H1 (cell line): ENCODE measurements at regions not wholly inside any gene's neighbourhood (a gene's known extent, or its start where the extent isn't known, plus 50 kb on each side); places are given as distances from the start of the nearest gene placed in this dataset.

ENCODE experiments used
- CTCF ChIA-PET: fragments of 300-600 bp; sonication (Branson Sonifier 250); formaldehyde crosslinking; loops from one replicate; lab custom pipeline; 2021; ENCODE audit not compliant: partially characterized antibody; lab: Charles Lee
- POLR2A ChIA-PET: fragments of 300-600 bp; sonication (Branson Sonifier 250); formaldehyde crosslinking; loops from one replicate; lab custom pipeline; 2021; ENCODE audit warnings: inconsistent platforms; ENCODE audit not compliant: partially characterized antibody; lab: Charles Lee
- DNase-seq, 2 experiments: peaks; one replicate each; pipeline versions ENCODE4 v3.0.0 to v3.0.0-alpha.2; 2010 to 2022; ENCODE audit warnings: low spot score in 2 of 2, low read depth in 1 of 2, mixed read lengths in 1 of 2
- FAIRE-seq: peaks from 2 replicates; lab custom pipeline; 2011; peaks lifted over from hg19 to GRCh38; lab: Jason Lieb, UNC
- H2AFZ ChIP-seq: 2 replicates; pipeline ENCODE4 v1.8.1; 2012; ENCODE audit warnings: low read length, inconsistent platforms
- H2AK5ac ChIP-seq: 2 replicates; pipeline ENCODE4 v1.6.1; 2013; ENCODE audit warnings: low read depth, low read length
- H2BK120ac ChIP-seq: replicated peaks from 2 replicates; pipeline ENCODE3; 2013; ENCODE audit warnings: low read depth, low read length, inconsistent platforms
- H2BK12ac ChIP-seq: 2 replicates; pipeline ENCODE4 v1.6.1; 2013; ENCODE audit warnings: low read depth, low read length
- H2BK15ac ChIP-seq: 2 replicates; pipeline ENCODE4 v1.6.1; 2013; ENCODE audit warnings: low read length
- H2BK20ac ChIP-seq: 2 replicates; pipeline ENCODE4 v1.6.1; 2013; ENCODE audit warnings: low read length
- H2BK5ac ChIP-seq: 2 replicates; pipeline ENCODE4 v1.6.1; 2013; ENCODE audit warnings: low read depth, low read length
- H3K14ac ChIP-seq: 2 replicates; pipeline ENCODE4 v1.6.1; 2013; ENCODE audit warnings: inconsistent platforms; ENCODE audit not compliant: insufficient read length
- H3K18ac ChIP-seq: 2 replicates; pipeline ENCODE4 v1.6.1; 2013; ENCODE audit warnings: low read length; ENCODE audit errors: extremely low read depth
- H3K23ac ChIP-seq: 2 replicates; pipeline ENCODE4 v1.6.1; 2013; ENCODE audit warnings: inconsistent platforms; ENCODE audit not compliant: insufficient read length
- H3K23me2 ChIP-seq: 2 replicates; pipeline ENCODE4 v1.6.1; 2013; ENCODE audit warnings: low read depth, low read length
- H3K27ac ChIP-seq: 2 replicates; pipeline ENCODE4 v1.6.1; 2011; ENCODE audit warnings: low read depth, low read length, inconsistent platforms
- H3K27me3 ChIP-seq, 4 experiments: replicated peaks in 1 of 4; 1 replicate in 1 of 4; 2 replicates in 3 of 4; pipeline versions ENCODE4 v1.6.1 to v1.8.1; 2011 to 2013; ENCODE audit warnings: low read length in 3 of 4, mild to moderate bottlenecking in 3 of 4, inconsistent platforms in 2 of 4, mixed read lengths in 2 of 4, moderate library complexity in 1 of 4; ENCODE audit not compliant: control insufficient read depth in 3 of 4, insufficient read depth in 3 of 4; ENCODE audit errors: extremely low read depth in 1 of 4
- H3K36me3 ChIP-seq, 4 experiments: 2 replicates each; pipeline versions ENCODE4 v1.6.1 to v1.8.1; 2011 to 2013; ENCODE audit warnings: mild to moderate bottlenecking in 4 of 4, low read length in 3 of 4, moderate library complexity in 2 of 4, control low read depth in 1 of 4, inconsistent platforms in 1 of 4; ENCODE audit not compliant: insufficient read depth in 4 of 4, control insufficient read depth in 2 of 4
- H3K4ac ChIP-seq: replicated peaks from 2 replicates; pipeline ENCODE3; 2013; ENCODE audit warnings: low read length, low read depth, mixed read lengths, inconsistent platforms; ENCODE audit not compliant: insufficient read length
- H3K4me1 ChIP-seq, 4 experiments: replicated peaks in 1 of 4; 1 replicate in 1 of 4; 2 replicates in 3 of 4; pipeline versions ENCODE4 v1.6.1 to v1.8.1; 2011 to 2013; ENCODE audit warnings: low read length in 3 of 4, inconsistent platforms in 2 of 4, mixed read lengths in 1 of 4; ENCODE audit not compliant: insufficient read depth in 4 of 4, control insufficient read depth in 3 of 4
- H3K4me2 ChIP-seq, 2 experiments: 2 replicates each; pipeline versions ENCODE4 v1.6.1 to v1.8.1; 2011 to 2013; ENCODE audit warnings: low read depth in 2 of 2, low read length in 2 of 2, control low read depth in 1 of 2, inconsistent platforms in 1 of 2, mild to moderate bottlenecking in 1 of 2; ENCODE audit not compliant: insufficient read depth in 1 of 2
- H3K4me3 ChIP-seq, 4 experiments: fragments of 200-600, 300-600 bp in 1 of 4; sonication (generic), shearing (Covaris generic), sonication (Bioruptor Twin) in 1 of 4; 2 replicates each; pipeline versions ENCODE4 v1.5.1 to v1.8.1; 2011 to 2016; ENCODE audit warnings: low read length in 4 of 4, low read depth in 3 of 4, control low read depth in 2 of 4, inconsistent platforms in 2 of 4, mild to moderate bottlenecking in 2 of 4, mixed read lengths in 1 of 4, moderate library complexity in 1 of 4; ENCODE audit not compliant: insufficient read depth in 2 of 4; ENCODE audit errors: extremely low read depth in 1 of 4
- H3K56ac ChIP-seq: replicated peaks from 2 replicates; pipeline ENCODE3; 2013; ENCODE audit warnings: low read depth, mild to moderate bottlenecking, mixed read lengths, low read length, inconsistent platforms; ENCODE audit not compliant: insufficient read length
- H3K79me1 ChIP-seq: 2 replicates; pipeline ENCODE4 v1.6.1; 2013; ENCODE audit warnings: low read depth, low read length, control low read depth
- H3K79me2 ChIP-seq, 2 experiments: 2 replicates each; pipeline versions ENCODE4 v1.6.1 to v1.8.1; 2012 to 2013; ENCODE audit warnings: low read length in 2 of 2, mild to moderate bottlenecking in 2 of 2, inconsistent platforms in 1 of 2; ENCODE audit not compliant: insufficient read depth in 2 of 2, control insufficient read depth in 1 of 2
- H3K9ac ChIP-seq, 4 experiments: replicated peaks in 1 of 4; 1 replicate in 1 of 4; 2 replicates in 3 of 4; pipeline versions ENCODE4 v1.6.1 to v1.8.1; 2011 to 2013; ENCODE audit warnings: low read depth in 3 of 4, low read length in 3 of 4, control low read depth in 2 of 4, mild to moderate bottlenecking in 2 of 4, moderate library complexity in 2 of 4, inconsistent platforms in 1 of 4; ENCODE audit errors: extremely low read depth in 1 of 4
- H3K9me3 ChIP-seq, 2 experiments: 2 replicates each; pipeline versions ENCODE4 v1.6.1 to v1.8.1; 2012 to 2013; ENCODE audit warnings: mild to moderate bottlenecking in 2 of 2, moderate library complexity in 2 of 2, control low read depth in 1 of 2, inconsistent platforms in 1 of 2, low read depth in 1 of 2, low read length in 1 of 2, mixed read lengths in 1 of 2; ENCODE audit not compliant: insufficient read depth in 2 of 2
- H4K20me1 ChIP-seq, 2 experiments: replicated peaks in 1 of 2; 2 replicates each; pipeline versions ENCODE3 to v1.8.1; 2011 to 2013; ENCODE audit warnings: inconsistent platforms in 2 of 2, low read length in 2 of 2, mild to moderate bottlenecking in 1 of 2; ENCODE audit not compliant: insufficient read depth in 2 of 2, control insufficient read depth in 1 of 2
- H4K5ac ChIP-seq: 2 replicates; pipeline ENCODE4 v1.6.1; 2013; ENCODE audit warnings: low read length, low read depth, mixed read lengths, inconsistent platforms; ENCODE audit not compliant: insufficient read length
- H4K8ac ChIP-seq: 2 replicates; pipeline ENCODE4 v1.8.0; 2013; ENCODE audit warnings: mild to moderate bottlenecking, moderate library complexity, low read length, inconsistent platforms; ENCODE audit not compliant: insufficient read depth; ENCODE audit errors: extremely low read depth
- H4K91ac ChIP-seq: replicated peaks from 2 replicates; pipeline ENCODE3; 2013; ENCODE audit warnings: low read length, mixed read lengths, inconsistent platforms; ENCODE audit not compliant: insufficient read length
- ASH2L ChIP-seq: fragments of 200-600, 300-600 bp; sonication (generic); IDR thresholded peaks from one replicate; pipeline ENCODE4 v1.7.1; 2017; ENCODE audit warnings: low read length
- CBX8 ChIP-seq: fragments of 300-800, 300-1000 bp; sonication (generic); IDR thresholded peaks from 2 replicates; pipeline ENCODE4 v1.7.1; 2016; ENCODE audit warnings: low read depth, low read length, borderline replicate concordance
- HDAC2 ChIP-seq, 2 experiments: fragments of 300-600 bp in 1 of 2; sonication (generic) in 1 of 2; IDR thresholded peaks; 2 replicates each; pipeline ENCODE4 v1.6.1; 2011 to 2012; ENCODE audit warnings: low read depth in 2 of 2, low read length in 2 of 2, mild to moderate bottlenecking in 2 of 2, moderate library complexity in 2 of 2, borderline replicate concordance in 1 of 2, inconsistent platforms in 1 of 2
- JUND ChIP-seq: IDR thresholded peaks from 2 replicates; pipeline ENCODE4 v1.6.1; 2011; ENCODE audit warnings: mild to moderate bottlenecking, improper control_type of control experiment, low read length
- RNF2 ChIP-seq: fragments of 200-900, 300-1000 bp; sonication (generic); IDR thresholded peaks from 2 replicates; pipeline ENCODE4 v1.7.1; 2016; ENCODE audit warnings: borderline replicate concordance, low read depth, mild to moderate bottlenecking, antibody characterized with exemption, low read length; ENCODE audit not compliant: poor library complexity, severe bottlenecking; ENCODE audit errors: missing control alignments
- SRF ChIP-seq: IDR thresholded peaks from 2 replicates; pipeline ENCODE4 v1.6.1; 2011; ENCODE audit warnings: mild to moderate bottlenecking, low read depth, low read length, moderate library complexity
- TBP ChIP-seq: IDR thresholded peaks from 2 replicates; pipeline ENCODE4 v1.6.1; 2011; ENCODE audit warnings: low read depth, low read length, improper control_type of control experiment
- WGBS, 2 experiments: shearing (Covaris generic) in 1 of 2; methylation state at CpG; one replicate each; pipeline versions ENCODE4 v1.1.6 to v1.1.7; 2013 to 2015; ENCODE audit warnings: low lambda C conversion rate in 2 of 2, mixed read lengths in 2 of 2, inconsistent platforms in 1 of 2, low coverage in 1 of 2, missing lambda C conversion rate in 1 of 2; ENCODE audit not compliant: insufficient replicate concordance in 2 of 2, insufficient coverage in 1 of 2, insufficient read length in 1 of 2; ENCODE audit errors: extremely low coverage in 1 of 2, missing lambda C conversion rate in 1 of 2; 5-methylcytosine and 5-hydroxymethylcytosine counted together
- TF ChIP-seq, protein P1 (sequence below): IDR thresholded peaks from 2 replicates; pipeline ENCODE4 v1.6.1; 2011; ENCODE audit warnings: low read length, improper control_type of control experiment

DNA sequence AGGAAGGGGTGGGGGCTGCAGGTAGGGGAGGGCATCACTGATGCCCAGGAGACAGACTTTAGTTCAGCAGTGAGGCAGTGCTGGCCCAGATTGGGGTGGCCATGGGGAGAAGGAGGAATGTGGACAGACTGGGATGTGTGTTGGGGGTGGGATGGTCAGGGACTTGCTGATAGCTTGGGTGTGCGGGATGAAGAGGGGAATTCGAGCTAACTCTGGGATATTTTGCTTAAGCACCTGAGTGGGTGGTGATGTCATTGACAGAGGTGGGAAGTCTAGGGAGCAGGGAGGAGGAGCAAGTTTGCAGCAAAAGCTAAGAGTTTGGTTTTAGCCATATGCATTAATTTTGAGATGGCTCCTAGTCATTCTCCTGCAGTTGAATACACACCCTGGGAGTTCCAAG, 207.5 kb downstream of the RPLP1 start:
- Histone ChIP-seq H3K56ac (no peak overlapping the region), H3K4me2 (no peak overlapping the region), H3K9me3 (no peaks in the 10 kb centered on the region), H3K27me3 (no peaks in the 10 kb centered on the region), H3K27ac (no peak overlapping the region), H2BK20ac (no peak overlapping the region), H3K18ac (no peak overlapping the region), H3K14ac (no peak overlapping the region), H3K23ac (no peak overlapping the region), H2BK5ac (no peak overlapping the region), H2AFZ (no peak overlapping the region), H4K8ac (no peak overlapping the region), H4K5ac (no peak overlapping the region), H2BK15ac (no peak overlapping the region), H4K91ac (no peak overlapping the region), H2AK5ac (no peak overlapping the region), H3K36me3 (no peaks in the 10 kb centered on the region), H3K4me3 (no peak overlapping the region), H2BK120ac (no peak overlapping the region), H3K9ac (no peak overlapping the region), H3K79me2 (no peaks in the 10 kb centered on the region), H4K20me1 (no peaks in the 10 kb centered on the region), H3K79me1 (no peaks in the 10 kb centered on the region), H3K4ac (no peak overlapping the region), H3K4me1 (no peaks in the 10 kb centered on the region), H2BK12ac (no peak overlapping the region), H3K23me2 (no peaks in the 10 kb centered on the region)
- CTCF ChIA-PET: no interaction called here
- POLR2A ChIA-PET: interaction anchor here (0.6 kb wide), 1 partner anchor 155 kb away, joined by 3 read pairs; no protein-coding TSS in a partner anchor
- FAIRE-seq: no peak
- no peak for DNase-seq
- WGBS, 2 experiments: 86% methylated on average over 2 of the region's 2 CpGs; no CpG with 5 or more reads in 1 of the 2 experiments
- TF ChIP-seq HDAC2 (IDR thresholded peaks at IDR 0.05; ENCODE audit: borderline replicate concordance in 1 of 2, low read depth in 2 of 2, low read length in 2 of 2): no peak
- no peak for TF ChIP-seq SRF
- no peak for TF ChIP-seq CBX8
- no peak for TF ChIP-seq RNF2
- TF ChIP-seq TBP: no peak
- TF ChIP-seq ASH2L: no peak
- TF ChIP-seq, protein P1, sequence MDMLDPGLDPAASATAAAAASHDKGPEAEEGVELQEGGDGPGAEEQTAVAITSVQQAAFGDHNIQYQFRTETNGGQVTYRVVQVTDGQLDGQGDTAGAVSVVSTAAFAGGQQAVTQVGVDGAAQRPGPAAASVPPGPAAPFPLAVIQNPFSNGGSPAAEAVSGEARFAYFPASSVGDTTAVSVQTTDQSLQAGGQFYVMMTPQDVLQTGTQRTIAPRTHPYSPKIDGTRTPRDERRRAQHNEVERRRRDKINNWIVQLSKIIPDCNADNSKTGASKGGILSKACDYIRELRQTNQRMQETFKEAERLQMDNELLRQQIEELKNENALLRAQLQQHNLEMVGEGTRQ: no peak
- TF ChIP-seq JUND: no peak
